HepG2 (cell line): ENCODE measurements at regions not wholly inside any gene's neighbourhood (a gene's known extent, or its start where the extent isn't known, plus 50 kb on each side); places are given as distances from the start of the nearest gene placed in this dataset.

ENCODE experiments used
- ATAC-seq: fragments of 200-7000 bp; cut with Tn5 transposase; 3 replicates; pipeline ENCODE4 v1.9.1; 2020; ENCODE audit warnings: mild to moderate bottlenecking, moderate library complexity
- BruUV-seq: library from RNA; stranded (reverse); fragments of 400-500 nt; replicated peaks from 2 replicates; lab custom pipeline; 2021; lab: Mats Ljungman, UMichigan
- CTCF ChIA-PET: fragments of 300-600 bp; formaldehyde crosslinking; extraction: SDS; loops from one replicate; lab custom pipeline; 2021; ENCODE audit warnings: low total read pairs, inconsistent platforms, low intra/inter-chr PET ratio; lab: Yijun Ruan, JAX
- POLR2A ChIA-PET: fragments of 350-600 bp; sonication (Branson Sonifier 250); formaldehyde crosslinking; loops from one replicate; lab custom pipeline; 2020; ENCODE audit warnings: antibody characterized with exemption, inconsistent platforms; lab: Yijun Ruan, JAX
- DNase-seq: peaks from one replicate; pipeline ENCODE4 v3.0.0-alpha.2; 2015; ENCODE audit warnings: low spot score
- FAIRE-seq: peaks from 3 replicates; lab custom pipeline; 2011; peaks lifted over from hg19 to GRCh38; lab: Jason Lieb, UNC
- H2AFZ ChIP-seq: one replicate; pipeline ENCODE4 v1.6.1; 2011; ENCODE audit warnings: low read length, inconsistent platforms
- H3K27ac ChIP-seq: fragments of 300-600 bp; 3 replicates; pipeline ENCODE4 v1.8.0; 2011; ENCODE audit warnings: mixed run types, mild to moderate bottlenecking, mixed read lengths, low read length, inconsistent platforms; ENCODE audit not compliant: insufficient read depth; ENCODE audit errors: extremely low read length
- H3K27me3 ChIP-seq, 2 experiments: fragments of 200-600 bp in 1 of 2; 2 replicates in 1 of 2; 3 replicates in 1 of 2; pipeline versions ENCODE4 v1.6.0 to v1.8.0; 2011; ENCODE audit warnings: low read length in 2 of 2, mild to moderate bottlenecking in 2 of 2, moderate library complexity in 2 of 2, inconsistent platforms in 1 of 2; ENCODE audit not compliant: insufficient read depth in 2 of 2, control insufficient read depth in 1 of 2
- H3K36me3 ChIP-seq, 2 experiments: fragments of 200-600 bp in 1 of 2; replicated peaks in 1 of 2; 2 replicates in 1 of 2; 3 replicates in 1 of 2; pipeline versions ENCODE4 v1.5.1 to v1.8.0; 2011; ENCODE audit warnings: low read length in 2 of 2, inconsistent platforms in 1 of 2; ENCODE audit not compliant: insufficient read depth in 2 of 2, control insufficient read depth in 1 of 2
- H3K4me1 ChIP-seq: 2 replicates; pipeline ENCODE4 v1.5.1; 2012; ENCODE audit warnings: low read length, inconsistent platforms; ENCODE audit not compliant: insufficient read depth
- H3K4me2 ChIP-seq: 2 replicates; pipeline ENCODE4 v1.6.0; 2011; ENCODE audit warnings: low read depth, low read length, inconsistent platforms
- H3K4me3 ChIP-seq, 3 experiments: fragments of 200-600 bp in 1 of 3; sonication (generic), shearing (Covaris generic) in 1 of 3; replicated peaks in 1 of 3; 2 replicates each; pipeline ENCODE4 v1.5.1; 2011 to 2016; ENCODE audit warnings: low read length in 3 of 3, inconsistent platforms in 2 of 3, low read depth in 2 of 3, mild to moderate bottlenecking in 2 of 3, control low read depth in 1 of 3, mixed read lengths in 1 of 3; ENCODE audit not compliant: insufficient read depth in 1 of 3
- H3K79me2 ChIP-seq: one replicate; pipeline ENCODE4 v1.6.1; 2011; ENCODE audit warnings: low read length, inconsistent platforms; ENCODE audit not compliant: insufficient read depth
- H3K9ac ChIP-seq: 2 replicates; pipeline ENCODE4 v1.6.0; 2011; ENCODE audit warnings: mild to moderate bottlenecking, low read depth, low read length, inconsistent platforms; ENCODE audit not compliant: insufficient read depth
- H3K9me3 ChIP-seq: 2 replicates; pipeline ENCODE4 v1.5.1; 2012; ENCODE audit warnings: mild to moderate bottlenecking, low read length
- H4K20me1 ChIP-seq: 2 replicates; pipeline ENCODE4 v1.6.0; 2011; ENCODE audit warnings: inconsistent platforms, mild to moderate bottlenecking, low read length, moderate library complexity; ENCODE audit not compliant: insufficient read depth
- CENPX ChIP-seq: sonication (generic); formaldehyde crosslinking; IDR thresholded peaks from 2 replicates; pipeline ENCODE4 v1.9.0; 2021; ENCODE audit warnings: mild to moderate bottlenecking, missing genetic modification reagents, moderate library complexity
- CREB3 ChIP-seq: sonication (generic); formaldehyde crosslinking; IDR thresholded peaks from 2 replicates; pipeline ENCODE4 v1.5.0; 2020; ENCODE audit warnings: missing genetic modification reagents
- GPBP1L1 ChIP-seq: sonication (generic); formaldehyde crosslinking; IDR thresholded peaks from 2 replicates; pipeline ENCODE4 v1.5.0; 2020; ENCODE audit warnings: mild to moderate bottlenecking, missing genetic modification reagents
- TRIM22 ChIP-seq: fragments of 450-650 bp; IDR thresholded peaks from 2 replicates; pipeline ENCODE4 v1.6.1; 2017
- ZNF292 ChIP-seq: sonication (generic); formaldehyde crosslinking; IDR thresholded peaks from 2 replicates; pipeline ENCODE4 v1.8.1; 2022; ENCODE audit warnings: mild to moderate bottlenecking, low read depth, missing genetic modification reagents, borderline replicate concordance
- ZNF335 ChIP-seq: sonication (generic); formaldehyde crosslinking; IDR thresholded peaks from 2 replicates; pipeline ENCODE4 v1.4.0; 2020; ENCODE audit warnings: missing genetic modification reagents
- WGBS: methylation state at CpG from one replicate; pipeline ENCODE4 v1.1.6; 2017; ENCODE audit warnings: low lambda C conversion rate; 5-methylcytosine and 5-hydroxymethylcytosine counted together
- in situ Hi-C: cut with HindIII; loops from 2 replicates; pipeline ENCODE4 v1.10.0; 2017; ENCODE audit warnings: low pct_unique_long_range_greater_than_20kb; ENCODE audit not compliant: extremely low pct_ligation_motif_present
- intact Hi-C: fragments of 100-400 bp; cut with micrococcal nuclease; formaldehyde crosslinking; loops from one replicate; pipeline ENCODE4 v1.10.0; 2022; ENCODE audit not compliant: unreplicated experiment

GRCh38 chr6:21969192-21969591 is 327.6 kb downstream of the PRL start:
- in situ Hi-C loops = no loop called here
- Histone ChIP-seq H4K20me1 (no peaks in the 10 kb centered on the region), H3K9ac (no peak overlapping the region), H3K9me3 (no peaks in the 10 kb centered on the region), H3K27me3 (no peaks in the 10 kb centered on the region), H3K79me2 (no peaks in the 10 kb centered on the region), H2AFZ (no peak overlapping the region), H3K36me3 (no peaks in the 10 kb centered on the region), H3K4me1 (no peaks in the 10 kb centered on the region), H3K4me2 (no peak overlapping the region), H3K27ac (no peak overlapping the region), H3K4me3 (no peak overlapping the region)
- ATAC-seq (no peak), FAIRE-seq (no peak), DNase-seq (no peak)
- no TSS peak for BruUV-seq
- intact Hi-C loops = no loop called here
- POLR2A ChIA-PET = no interaction called here
- CTCF ChIA-PET = no interaction called here
- no peak for TF ChIP-seq ZNF292 (CRISPR knock-in tag)
- no peak for TF ChIP-seq TRIM22
- TF ChIP-seq GPBP1L1 (CRISPR knock-in tag) = no peak
- no peak for TF ChIP-seq CREB3
- no peak for TF ChIP-seq CENPX (CRISPR knock-in tag)
- TF ChIP-seq ZNF335 = no peak
- 10% methylated on average over 4 of the region's 4 CpGs for WGBS
